Epithelial cell of proximal tubule (primary cell): ENCODE measurements at regions not wholly inside any gene's neighbourhood (a gene's known extent, or its start where the extent isn't known, plus 50 kb on each side); places are given as distances from the start of the nearest gene placed in this dataset.

ENCODE experiments used
- DNase-seq: peaks from one replicate; pipeline ENCODE4 v3.0.0-alpha.2; 2011; ENCODE audit warnings: low read depth
- H3K4me3 ChIP-seq: 2 replicates; pipeline ENCODE4 v1.5.1; 2011; ENCODE audit warnings: low read depth, mild to moderate bottlenecking, low read length
- CTCF ChIP-seq: conservative IDR thresholded peaks from 2 replicates; pipeline ENCODE4 v1.5.1; 2012; ENCODE audit warnings: low read depth, mild to moderate bottlenecking, low read length

GRCh38 chr18:71450257-71450656, 1093.9 kb downstream of the CBLN2 start:
- H3K4me3 ChIP-seq, result no peak overlapping the region
- no peak for DNase-seq
- TF ChIP-seq CTCF, result no peak

- no peak for DNase-seq
- H3K4me3 ChIP-seq, result no peak overlapping the region
- TF ChIP-seq CTCF, result no peak
Measured at GRCh38 chr18:71443706-71444480, 1100.2 kb downstream of the CBLN2 start.

DNA sequence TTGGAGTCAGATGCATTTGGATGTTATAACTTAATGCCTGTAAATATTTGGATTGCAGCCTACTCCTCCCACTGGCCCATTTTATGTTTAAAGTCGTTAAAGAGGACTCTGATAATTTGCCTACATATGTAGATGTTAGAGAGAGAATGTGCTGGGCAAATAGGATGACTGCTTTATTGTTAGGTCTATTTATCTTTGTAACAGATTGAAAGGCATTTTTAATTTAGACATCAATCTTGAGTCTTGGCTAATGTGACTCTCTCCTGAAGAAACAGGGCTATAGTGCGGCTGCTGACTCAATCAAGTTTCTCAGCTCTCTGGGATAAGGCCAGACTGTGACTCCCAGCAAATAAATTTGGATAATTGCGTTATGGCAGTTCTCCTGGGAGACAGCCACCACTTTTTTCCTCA, 1101.4 kb downstream of the CBLN2 start:
- no peak for DNase-seq
- TF ChIP-seq CTCF, result no peak
- H3K4me3 ChIP-seq, result no peak overlapping the region

GRCh38 chr18:71441156-71441555, 1103.0 kb downstream of the CBLN2 start:
- no peak for DNase-seq
- no peak overlapping the region for H3K4me3 ChIP-seq
- no peak for TF ChIP-seq CTCF

GRCh38 chr18:71437511-71437910, 1106.6 kb downstream of the CBLN2 start:
- no peak overlapping the region for H3K4me3 ChIP-seq
- DNase-seq, result no peak
- TF ChIP-seq CTCF, result no peak

- H3K4me3 ChIP-seq, result no peak overlapping the region
- no peak for TF ChIP-seq CTCF
- no peak for DNase-seq
Measured at GRCh38 chr18:71433373-71433772, 1110.8 kb downstream of the CBLN2 start.

GRCh38 chr18:71431689-71432088, 1112.5 kb downstream of the CBLN2 start:
- no peak for TF ChIP-seq CTCF
- no peak for DNase-seq
- H3K4me3 ChIP-seq, result no peak overlapping the region
